ENCODE measurements at regions not wholly inside any gene's neighbourhood (a gene's known extent, or its start where the extent isn't known, plus 50 kb on each side); places are given as distances from the start of the nearest gene placed in this dataset.

DNA sequence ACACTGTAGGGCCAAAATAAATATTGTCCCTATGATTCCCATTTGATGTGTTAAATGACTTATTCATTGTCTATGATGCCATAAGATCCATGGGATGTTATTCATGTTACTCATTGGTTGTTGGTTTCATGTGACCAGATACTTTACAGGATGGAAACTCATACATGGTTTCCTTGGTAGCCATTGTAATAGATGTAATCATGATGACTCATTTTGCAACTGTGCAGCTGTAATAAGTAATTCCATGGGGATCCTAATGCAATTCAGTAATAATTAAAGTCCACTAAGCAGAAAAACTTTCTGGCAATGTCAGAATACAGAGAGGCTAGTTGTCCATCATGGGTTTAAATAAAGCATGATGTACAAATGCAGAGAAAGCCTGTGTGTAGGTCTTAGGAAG lies 389.7 kb upstream of the NR3C2 start:
- TF ChIP-seq, protein P1, sequence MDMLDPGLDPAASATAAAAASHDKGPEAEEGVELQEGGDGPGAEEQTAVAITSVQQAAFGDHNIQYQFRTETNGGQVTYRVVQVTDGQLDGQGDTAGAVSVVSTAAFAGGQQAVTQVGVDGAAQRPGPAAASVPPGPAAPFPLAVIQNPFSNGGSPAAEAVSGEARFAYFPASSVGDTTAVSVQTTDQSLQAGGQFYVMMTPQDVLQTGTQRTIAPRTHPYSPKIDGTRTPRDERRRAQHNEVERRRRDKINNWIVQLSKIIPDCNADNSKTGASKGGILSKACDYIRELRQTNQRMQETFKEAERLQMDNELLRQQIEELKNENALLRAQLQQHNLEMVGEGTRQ (IDR thresholded peaks at IDR 0.05; ENCODE audit: low read depth, low read length), result no peak
- TF ChIP-seq, protein P1 (CRISPR knock-in tag; IDR thresholded peaks at IDR 0.05; ENCODE audit: borderline replicate concordance), result no peak
- no peak for TF ChIP-seq ARHGAP35 (CRISPR knock-in tag; IDR thresholded peaks at IDR 0.05; ENCODE audit: borderline replicate concordance)
- TF ChIP-seq MEIS2 (CRISPR knock-in tag; IDR thresholded peaks at IDR 0.05), result no peak
- TF ChIP-seq RELA (CRISPR knock-in tag; IDR thresholded peaks at IDR 0.05), result no peak
- no peak for TF ChIP-seq KLF6 (CRISPR knock-in tag; IDR thresholded peaks at IDR 0.05)
- TF ChIP-seq YY1 (IDR thresholded peaks at IDR 0.05; ENCODE audit: insufficient read depth, insufficient replicate concordance, low read depth, low read length), result no peak
- TF ChIP-seq MYC (CRISPR knock-in tag; IDR thresholded peaks at IDR 0.05; ENCODE audit: borderline replicate concordance), result no peak
- TF ChIP-seq EZH2 (conservative IDR thresholded peaks at IDR 0.05; ENCODE audit: low read depth, low read length), result no peak
- TF ChIP-seq MTF2 (CRISPR knock-in tag; IDR thresholded peaks at IDR 0.05; ENCODE audit: borderline replicate concordance), result no peak
- TF ChIP-seq HMG20A (CRISPR knock-in tag; IDR thresholded peaks at IDR 0.05; ENCODE audit: borderline replicate concordance), result no peak
- TF ChIP-seq DNMT1 (CRISPR knock-in tag; IDR thresholded peaks at IDR 0.05), result no peak

All from HepG2 (cell line).